Tibial nerve (tissue), 4 donors: ENCODE measurements at regions not wholly inside any gene's neighbourhood (a gene's known extent, or its start where the extent isn't known, plus 50 kb on each side); places are given as distances from the start of the nearest gene placed in this dataset.

Experiments used
- DNase-seq, 2 donors: peaks; one replicate each; pipeline ENCODE4 v3.0.0-alpha.2; 2019; ENCODE audit warnings: low spot score in 2 of 2
- H3K27ac ChIP-seq, 4 donors: fragments of 200-600 bp; sonication (generic) in 3 of 4; one replicate each; pipeline ENCODE4 v1.5.1; 2017 to 2019; ENCODE audit warnings: mild to moderate bottlenecking in 1 of 4
- H3K27me3 ChIP-seq, 2 donors: fragments of 200-600 bp; sonication (generic) in 1 of 2; one replicate each; pipeline versions ENCODE4 v1.5.1 to v1.6.0; 2017 to 2019
- H3K36me3 ChIP-seq, 3 donors: fragments of 200-600 bp; sonication (generic); one replicate each; pipeline ENCODE4 v1.5.1; 2018 to 2019
- H3K4me1 ChIP-seq, 4 donors: fragments of 200-600 bp; sonication (generic) in 3 of 4; one replicate each; pipeline ENCODE4 v1.5.1; 2017 to 2019
- H3K4me3 ChIP-seq, 4 donors: fragments of 200-600 bp; sonication (generic) in 3 of 4; one replicate each; pipeline ENCODE4 v1.5.1; 2017 to 2019; ENCODE audit warnings: mild to moderate bottlenecking in 1 of 4, moderate library complexity in 1 of 4
- H3K9me3 ChIP-seq, 4 donors: fragments of 200-600 bp; sonication (generic) in 3 of 4; one replicate each; pipeline ENCODE4 v1.5.1; 2017 to 2019
- CTCF ChIP-seq, 5 experiments: fragments of 200-600 bp in 3 of 5; fragments of 450-650 bp in 2 of 5; sonication (generic) in 3 of 5; IDR thresholded peaks; one replicate each; pipeline ENCODE4 v1.5.1; 2016 to 2019; ENCODE audit warnings: antibody characterized with exemption in 5 of 5, mild to moderate bottlenecking in 3 of 5, moderate library complexity in 2 of 5
- EP300 ChIP-seq, 2 donors: sonication (generic); formaldehyde crosslinking; IDR thresholded peaks; one replicate each; pipeline ENCODE4 v1.6.1; 2017; ENCODE audit warnings: antibody characterized with exemption in 2 of 2, mild to moderate bottlenecking in 1 of 2
- POLR2A ChIP-seq, 2 donors: fragments of 450-650 bp; IDR thresholded peaks; one replicate each; pipeline ENCODE4 v1.6.1; 2017; ENCODE audit warnings: antibody characterized with exemption in 2 of 2, mild to moderate bottlenecking in 2 of 2, moderate library complexity in 2 of 2
- WGBS, 2 donors: methylation state at CpG; one replicate each; pipeline ENCODE4 v1.1.5; 2018; 5-methylcytosine and 5-hydroxymethylcytosine counted together

- no peak overlapping the region for H3K4me3 ChIP-seq
- peak overlapping the region in 2 of 4 donors; percentile 49 to 60 for H3K27ac ChIP-seq
- H3K4me1 ChIP-seq = peaks cover 0 to 39% (median 17%) of the 10 kb centered on the region in 4 donors
- H3K36me3 ChIP-seq = no peaks in the 10 kb centered on the region
- H3K27me3 ChIP-seq = no peaks in the 10 kb centered on the region
- 22 to 38% methylated on average over 13 of the region's 13 CpGs for WGBS, 2 donors
- peak; percentile 86 to 90 for DNase-seq
- H3K9me3 ChIP-seq = no peaks in the 10 kb centered on the region
- TF ChIP-seq POLR2A (IDR thresholded peaks at IDR 0.05) = no peak
- peak in 1 of 2 donors; percentile 78 for TF ChIP-seq EP300 (IDR thresholded peaks at IDR 0.05)
These were observed 132.7 kb upstream of the IPO9 start for GRCh38 chr1:201696217-201696761.

GRCh38 chr1:201697174-201697573 lies 131.8 kb upstream of the IPO9 start:
- H3K27me3 ChIP-seq = no peaks in the 10 kb centered on the region
- H3K4me3 ChIP-seq = no peak overlapping the region
- H3K27ac ChIP-seq = peak overlapping the region in 2 of 4 donors; percentile 49 to 52
- no peaks in the 10 kb centered on the region for H3K9me3 ChIP-seq
- 90 to 91% methylated on average over 4 of the region's 4 CpGs for WGBS, 2 donors
- DNase-seq = no peak
- H3K4me1 ChIP-seq = peaks cover 0 to 39% (median 17%) of the 10 kb centered on the region in 4 donors
- no peaks in the 10 kb centered on the region for H3K36me3 ChIP-seq
- TF ChIP-seq CTCF (IDR thresholded peaks at IDR 0.05) = no peak
- no peak for TF ChIP-seq EP300 (IDR thresholded peaks at IDR 0.05)
- TF ChIP-seq POLR2A (IDR thresholded peaks at IDR 0.05) = no peak

GRCh38 chr1:201701831-201702230 lies 127.1 kb upstream of the IPO9 start:
- 95 to 96% methylated on average over 2 of the region's 2 CpGs for WGBS, 2 donors
- H3K27ac ChIP-seq = no peak overlapping the region

GRCh38 chr1:201702936-201703335 lies 126.0 kb upstream of the IPO9 start:
- no peak for DNase-seq

More at GRCh38 chr1:201701831-201702230, 127.1 kb upstream of the IPO9 start:
- Histone ChIP-seq H3K4me3 (no peak overlapping the region), H3K4me1 (peaks cover 0 to 27% (median 17%) of the 10 kb centered on the region in 4 donors), H3K9me3 (no peaks in the 10 kb centered on the region), H3K36me3 (no peaks in the 10 kb centered on the region), H3K27me3 (no peaks in the 10 kb centered on the region)
- TF ChIP-seq POLR2A (IDR thresholded peaks at IDR 0.05) (no peak), CTCF (IDR thresholded peaks at IDR 0.05) (no peak), EP300 (IDR thresholded peaks at IDR 0.05) (no peak)
- DNase-seq = no peak

GRCh38 chr1:201703621-201704438 lies 125.1 kb upstream of the IPO9 start:
- no peak overlapping the region for H3K4me3 ChIP-seq
- WGBS, 2 donors = 20 to 31% methylated on average over 12 to 23 of the region's 23 CpGs
- peak; percentile 62 to 70 for DNase-seq
- H3K27ac ChIP-seq = peak overlapping the region; percentile 19 to 75 (median 60)
- peaks cover 0 to 31% (median 17%) of the 10 kb centered on the region in 4 donors for H3K4me1 ChIP-seq
- no peaks in the 10 kb centered on the region for H3K27me3 ChIP-seq
- TF ChIP-seq EP300 (IDR thresholded peaks at IDR 0.05) (peak in 1 of 2 donors; percentile 33), POLR2A (IDR thresholded peaks at IDR 0.05) (no peak), CTCF (IDR thresholded peaks at IDR 0.05) (peak; percentile 90 to 98 (median 98))
- H3K9me3 ChIP-seq = no peaks in the 10 kb centered on the region
- no peaks in the 10 kb centered on the region for H3K36me3 ChIP-seq

More at GRCh38 chr1:201702936-201703335, 126.0 kb upstream of the IPO9 start:
- Histone ChIP-seq H3K36me3 (no peaks in the 10 kb centered on the region), H3K27me3 (no peaks in the 10 kb centered on the region), H3K4me1 (peaks cover 0 to 27% (median 15%) of the 10 kb centered on the region in 4 donors), H3K27ac (peak overlapping the region in 3 of 4 donors; percentile 48 to 75 (median 71)), H3K9me3 (no peaks in the 10 kb centered on the region), H3K4me3 (no peak overlapping the region)
- 49 to 68% methylated on average over 2 of the region's 2 CpGs for WGBS, 2 donors
- TF ChIP-seq CTCF (IDR thresholded peaks at IDR 0.05) = no peak
- TF ChIP-seq EP300 (IDR thresholded peaks at IDR 0.05) = no peak
- TF ChIP-seq POLR2A (IDR thresholded peaks at IDR 0.05) = no peak
